NCI-H2171 (cell line): ENCODE measurements at regions not wholly inside any gene's neighbourhood (a gene's known extent, or its start where the extent isn't known, plus 50 kb on each side); places are given as distances from the start of the nearest gene placed in this dataset.

ENCODE experiments used
- DNase-seq: peaks from one replicate; lab custom pipeline; 2025; lab: John Stamatoyannopoulos, UW

DNA sequence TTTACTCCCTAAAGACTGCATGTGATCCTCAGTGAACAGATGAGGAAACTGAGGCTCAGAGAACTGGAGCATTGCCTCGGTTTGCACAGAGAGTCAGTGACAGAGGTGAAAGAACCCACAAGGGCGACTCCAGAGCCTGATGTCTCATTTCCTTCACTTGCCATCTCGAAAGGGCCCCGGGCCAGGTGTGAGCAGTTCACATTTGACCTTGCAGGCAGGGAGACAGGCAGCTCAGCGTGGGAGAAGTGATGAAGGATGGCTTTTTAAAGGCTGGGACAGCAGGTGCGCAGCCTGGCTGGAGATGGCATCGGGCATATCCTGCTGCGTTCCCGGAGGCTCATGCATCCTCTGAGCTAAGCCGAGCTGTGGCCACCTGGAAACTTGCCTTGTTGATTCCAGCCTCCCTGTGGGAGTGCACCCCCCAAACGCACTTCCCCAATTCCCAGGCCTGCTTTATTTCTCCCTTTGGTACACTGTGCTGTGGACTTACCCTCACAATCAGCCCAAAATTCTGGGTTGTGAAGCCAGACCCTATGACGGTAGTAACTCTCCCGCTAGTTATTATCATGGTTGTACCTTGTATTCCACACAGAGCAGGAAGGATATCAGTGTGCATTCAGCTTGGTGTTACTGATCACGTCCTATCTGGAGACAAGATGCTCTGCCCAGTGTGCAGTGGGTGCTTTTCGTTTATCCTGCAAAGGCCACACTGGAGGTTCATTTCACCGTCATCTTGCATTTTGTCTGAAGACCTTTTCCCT lies 753.2 kb upstream of the EEF2KMT start:
- no peak for DNase-seq

DNA sequence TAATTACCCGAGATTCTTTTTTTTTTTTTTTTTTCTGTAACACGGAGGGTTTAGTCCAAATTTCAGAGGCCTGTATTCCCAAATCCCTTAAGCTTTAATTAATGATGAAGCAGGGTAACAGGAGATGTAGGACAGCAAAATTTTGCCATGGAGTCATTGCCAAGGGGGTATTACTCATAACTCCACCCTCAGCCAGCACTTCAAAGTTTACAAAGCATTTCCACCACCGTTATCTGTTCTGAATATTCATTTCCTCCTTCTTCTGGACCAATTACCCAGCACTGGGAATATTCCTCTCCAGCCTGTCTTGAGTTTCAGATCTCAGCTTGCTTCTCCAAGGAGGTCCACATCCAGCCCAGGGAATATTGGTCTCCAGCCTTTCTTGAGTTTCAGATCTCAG lies 747.5 kb upstream of the EEF2KMT start:
- DNase-seq, result no peak

- DNase-seq, result no peak
Observed at GRCh38 chr16:5841974-5842373, 744.4 kb upstream of the EEF2KMT start.

DNA sequence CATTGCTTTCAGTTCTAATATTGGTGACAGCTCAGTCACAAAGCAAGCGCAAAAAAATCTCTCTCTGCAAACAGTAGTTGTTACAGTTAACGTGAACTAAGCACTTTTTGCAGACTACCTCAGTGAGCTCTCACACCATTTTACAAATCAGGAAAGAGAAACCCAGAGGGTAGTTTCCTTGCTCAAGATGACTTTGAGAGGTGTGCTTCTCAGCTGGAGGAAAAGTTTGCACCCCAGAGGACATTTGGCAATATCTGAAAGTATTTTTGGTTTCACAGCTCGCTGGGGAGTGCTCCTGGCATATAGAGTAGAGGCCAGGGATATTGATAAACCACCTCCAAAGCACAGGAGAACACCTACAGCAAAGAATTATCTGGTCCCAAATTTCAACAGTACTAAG lies 741.1 kb upstream of the EEF2KMT start:
- no peak for DNase-seq

GRCh38 chr16:5838071-5838470 lies 740.5 kb upstream of the EEF2KMT start:
- DNase-seq, result no peak

GRCh38 chr16:5837007-5837670 lies 739.5 kb upstream of the EEF2KMT start:
- DNase-seq, result no peak

DNA sequence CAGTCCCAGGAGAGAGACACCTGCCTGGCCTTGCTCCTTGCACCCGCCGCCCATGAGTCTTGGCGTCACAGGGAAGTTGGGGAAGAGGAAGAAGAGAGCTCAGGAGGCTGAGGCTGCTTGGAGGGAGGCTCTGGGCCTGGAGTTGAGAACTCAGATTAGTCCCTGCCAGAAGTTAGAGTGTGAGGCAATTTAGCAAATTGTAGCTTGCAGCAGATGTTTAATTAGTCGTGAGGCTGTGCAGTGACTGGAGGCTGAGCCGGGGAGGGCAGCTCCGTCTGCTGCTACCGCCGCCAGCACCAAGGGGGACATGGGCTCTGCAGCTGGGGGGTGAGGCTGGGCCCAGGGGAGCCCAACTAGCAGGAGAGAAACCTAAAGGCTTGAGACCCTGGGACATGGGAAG lies 738.3 kb upstream of the EEF2KMT start:
- no peak for DNase-seq

- DNase-seq, result no peak
Observed at GRCh38 chr16:5826332-5826731, 728.7 kb upstream of the EEF2KMT start.

DNA sequence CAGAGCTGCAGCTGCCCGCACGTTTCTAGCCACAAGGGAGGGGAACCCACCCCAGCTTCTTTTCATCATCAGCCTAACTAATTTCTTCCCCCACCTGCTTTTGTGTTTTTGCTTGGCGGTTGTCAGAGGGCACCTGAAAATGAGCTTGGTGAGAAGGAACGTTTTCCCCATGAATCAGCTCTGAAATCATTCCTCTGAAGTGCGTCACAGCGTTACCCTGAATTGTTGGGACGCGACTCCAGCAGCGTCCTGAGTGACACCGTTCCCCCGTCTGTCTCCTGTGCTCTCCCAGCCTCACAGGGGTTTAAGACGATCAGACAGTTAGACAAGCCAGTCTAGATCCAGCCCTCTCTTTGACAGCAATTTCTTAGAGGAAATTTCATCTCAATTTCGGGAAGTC lies 722.9 kb upstream of the EEF2KMT start:
- DNase-seq, result no peak

DNA sequence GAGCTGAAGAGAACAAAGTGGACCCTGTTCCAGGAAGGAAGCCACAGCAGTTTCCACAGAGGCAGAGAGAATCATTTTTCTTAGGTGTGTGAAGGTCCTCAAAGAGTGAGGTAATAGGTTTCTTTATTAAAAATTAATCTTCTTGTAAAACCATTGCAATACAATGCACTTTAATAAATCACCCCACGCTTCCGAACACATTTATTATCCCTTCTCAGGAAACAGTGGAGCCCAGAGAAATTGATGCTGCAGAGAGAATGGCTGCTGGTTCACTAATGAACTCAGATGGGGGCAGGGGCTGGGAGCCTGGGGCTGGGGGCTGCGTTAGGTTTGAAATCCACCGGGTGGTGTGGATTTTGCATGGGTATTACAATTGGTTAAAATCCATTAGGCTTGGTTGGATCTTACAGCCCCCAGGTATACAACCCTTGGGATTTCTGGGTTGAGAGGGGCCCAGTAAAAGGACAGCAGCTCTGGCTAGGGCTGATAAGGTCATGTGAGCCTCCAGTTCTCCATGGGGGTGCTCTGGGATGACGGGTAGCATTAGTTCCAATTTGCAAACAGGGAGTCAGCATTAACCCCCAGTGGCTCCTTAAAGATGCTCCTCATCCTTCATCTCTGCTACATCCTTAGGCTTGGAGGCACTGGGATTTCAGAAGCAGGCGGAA lies 718.1 kb upstream of the EEF2KMT start:
- DNase-seq, result no peak

GRCh38 chr16:5801396-5801795 lies 703.8 kb upstream of the EEF2KMT start:
- no peak for DNase-seq

GRCh38 chr16:5793556-5793955 lies 696.0 kb upstream of the EEF2KMT start:
- DNase-seq, result no peak

- no peak for DNase-seq
Observed at GRCh38 chr16:5791011-5791657, 693.5 kb upstream of the EEF2KMT start.

DNA sequence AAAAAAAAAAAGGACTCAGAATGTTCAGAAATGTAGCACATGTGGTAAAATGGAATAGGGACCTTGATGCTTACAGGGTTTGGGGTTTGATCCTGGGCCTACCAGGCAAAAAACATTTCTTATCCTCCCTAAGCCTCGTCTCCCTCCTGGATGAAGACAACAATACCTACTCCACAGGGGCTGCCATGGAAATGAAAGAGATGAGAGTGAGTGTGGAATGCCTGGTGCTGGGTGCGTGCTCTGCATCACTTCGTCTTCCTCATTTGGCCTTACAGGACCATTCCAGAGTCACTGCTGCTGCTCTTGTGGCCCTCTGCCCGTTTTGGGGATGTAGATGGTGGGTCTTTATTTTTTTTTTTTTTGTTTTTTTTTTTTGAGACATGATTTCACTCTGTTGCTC lies 692.9 kb upstream of the EEF2KMT start:
- no peak for DNase-seq

GRCh38 chr16:5789033-5789432 lies 691.4 kb upstream of the EEF2KMT start:
- no peak for DNase-seq

- DNase-seq, result no peak
Observed at GRCh38 chr16:5781436-5781835, 683.8 kb upstream of the EEF2KMT start.

DNA sequence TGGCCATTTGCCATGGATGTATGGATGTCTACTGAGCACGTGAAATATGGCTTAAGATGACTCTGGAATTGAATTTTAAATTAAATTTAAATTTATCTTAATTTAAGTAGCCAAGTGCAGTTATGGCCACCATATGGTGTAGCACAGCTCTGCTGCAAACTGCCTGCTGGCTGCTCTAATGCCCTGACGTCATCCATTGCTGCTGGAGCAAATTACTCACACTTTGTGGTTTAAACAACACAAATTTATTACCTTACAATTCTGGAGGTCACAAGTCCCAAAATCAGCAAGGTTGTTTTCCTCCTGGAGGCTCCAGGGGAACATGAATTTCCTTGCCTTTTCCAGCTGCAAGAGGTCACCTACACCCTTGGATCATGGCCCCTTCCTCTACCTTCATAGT lies 679.3 kb upstream of the EEF2KMT start:
- no peak for DNase-seq

DNA sequence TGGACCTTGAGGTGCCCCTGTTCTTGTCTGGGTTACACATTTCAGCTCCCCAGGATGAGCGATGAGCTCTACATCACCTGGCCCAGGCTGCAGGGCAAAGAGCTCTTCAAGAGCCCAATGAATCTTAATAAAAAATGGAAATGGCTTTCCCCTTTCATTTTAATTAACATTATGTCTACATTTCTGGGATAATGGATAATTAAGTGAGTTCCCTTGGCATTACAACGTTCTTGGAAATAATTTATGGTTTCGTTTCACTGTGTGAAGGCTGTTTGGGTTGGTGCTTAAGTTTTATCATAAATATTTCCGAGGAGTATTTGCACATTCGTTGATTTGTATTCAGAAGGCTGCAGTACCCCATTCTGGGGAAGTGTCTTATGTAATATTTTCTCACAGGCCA lies 678.3 kb upstream of the EEF2KMT start:
- DNase-seq, result no peak

- DNase-seq, result no peak
Observed at GRCh38 chr16:5770118-5770517, 672.5 kb upstream of the EEF2KMT start.

DNA sequence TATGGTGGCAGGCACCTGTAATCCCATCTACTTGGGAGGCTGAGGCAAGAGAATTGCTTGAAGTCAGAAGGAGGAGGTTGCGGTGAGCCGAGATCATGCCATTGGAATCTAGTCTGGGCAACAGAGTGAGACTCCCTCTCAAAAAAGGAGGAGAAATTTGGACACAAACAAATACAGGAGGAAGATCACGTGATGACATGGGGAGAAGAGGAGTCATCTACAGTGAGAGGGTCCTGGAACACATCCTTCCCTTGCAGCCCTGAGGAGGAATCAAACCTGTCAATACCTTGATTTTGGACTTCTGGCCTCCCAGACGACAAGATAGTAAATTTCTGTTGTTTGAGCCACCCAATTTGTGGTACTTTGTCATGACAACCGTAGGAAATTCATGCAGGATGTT lies 671.9 kb upstream of the EEF2KMT start:
- no peak for DNase-seq

- no peak for DNase-seq
Observed at GRCh38 chr16:5768445-5768844, 670.9 kb upstream of the EEF2KMT start.

DNA sequence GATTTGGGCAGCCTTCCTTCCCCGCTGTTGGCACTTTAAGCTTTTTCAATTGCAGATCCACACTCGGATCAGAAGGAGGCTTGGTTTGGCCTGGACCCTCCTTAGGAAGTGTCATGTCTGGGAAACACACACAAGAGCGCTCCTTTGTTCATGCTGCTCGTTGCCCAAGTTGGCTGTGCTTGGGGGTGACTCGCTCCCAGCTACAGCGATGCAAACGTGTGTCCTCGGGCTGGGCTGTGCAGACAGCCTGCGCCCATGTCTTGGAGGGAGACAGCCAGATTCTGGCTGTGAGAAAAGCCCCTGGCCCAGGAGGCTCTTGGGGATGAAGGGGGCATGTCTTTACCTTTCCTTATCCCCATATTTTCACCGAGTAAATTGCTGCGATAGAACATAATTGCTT lies 665.6 kb upstream of the EEF2KMT start:
- no peak for DNase-seq

DNA sequence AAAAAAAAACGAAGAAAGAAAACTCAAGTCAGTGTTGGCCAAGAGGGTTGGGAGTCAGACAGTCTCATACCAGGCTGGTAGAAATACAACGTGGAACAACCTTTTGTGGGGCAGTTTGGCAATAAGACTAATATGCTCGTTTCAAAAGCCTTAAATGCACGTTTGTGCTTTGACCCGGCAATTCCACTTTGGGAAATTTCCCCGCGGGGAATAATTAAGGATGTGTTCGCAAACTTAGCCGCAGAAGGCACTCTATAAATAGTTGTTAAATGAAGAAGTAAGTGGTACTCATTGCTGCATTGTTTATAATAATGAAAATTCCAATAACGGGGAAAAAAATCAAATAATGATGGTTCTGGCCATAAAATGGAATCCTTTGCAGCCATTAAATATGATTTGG lies 664.8 kb upstream of the EEF2KMT start:
- no peak for DNase-seq
